ENCODE measurements at regions not wholly inside any gene's neighbourhood (a gene's known extent, or its start where the extent isn't known, plus 50 kb on each side); places are given as distances from the start of the nearest gene placed in this dataset.

DNA sequence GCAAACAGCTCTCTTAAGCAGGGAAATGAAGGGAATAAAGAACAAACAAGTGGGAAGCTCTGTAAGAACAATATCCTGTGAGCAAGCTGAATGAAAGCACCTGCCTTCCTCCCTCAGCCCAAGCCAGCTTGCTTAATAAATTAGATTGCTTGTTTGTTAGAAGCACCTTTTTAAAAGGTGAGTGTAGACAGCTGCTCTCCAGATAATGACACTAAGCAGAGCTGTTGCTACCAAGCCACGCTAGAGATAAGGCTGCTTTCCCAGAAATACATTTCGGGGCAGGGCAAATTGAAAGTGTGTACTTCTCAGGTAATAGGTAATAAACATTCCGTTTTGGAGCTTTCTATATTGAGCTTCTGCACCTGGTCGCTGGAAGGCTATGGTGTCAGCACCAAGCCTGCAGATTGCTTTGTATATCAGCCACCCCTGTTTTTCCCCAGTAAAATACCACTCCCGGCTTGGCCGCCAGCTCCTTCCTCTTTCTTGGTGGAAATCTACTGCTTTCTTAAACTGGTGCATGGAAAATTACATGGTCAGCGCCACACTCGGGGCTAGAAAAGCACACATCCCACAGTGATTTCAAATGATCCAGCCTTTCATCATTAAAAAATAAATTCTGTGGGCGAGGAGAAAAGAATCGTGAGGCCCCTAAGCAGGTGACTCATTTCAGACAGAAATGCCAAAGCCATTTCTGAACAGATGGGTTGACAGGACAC, 151.3 kb downstream of the ETS2 start:
- Histone ChIP-seq H3K36me3 (ENCODE audit: control insufficient read depth, insufficient read depth, low read length) (no peaks in the 10 kb centered on the region), H3K4me3 (ENCODE audit: low read length) (no peak overlapping the region), H3K9me3 (ENCODE audit: control insufficient read depth, low read depth, low read length) (no peaks in the 10 kb centered on the region), H3K27ac (ENCODE audit: low read length) (peak overlapping the region; percentile 89), H3K27me3 (ENCODE audit: control insufficient read depth, insufficient read depth, low read length) (no peaks in the 10 kb centered on the region), H3K4me1 (ENCODE audit: control insufficient read depth, insufficient read depth, low read length) (peaks cover 67% of the 10 kb centered on the region)
- peak; percentile 66 to 87 for DNase-seq
- WGBS (ENCODE audit: insufficient coverage, low lambda C conversion rate): no CpG with 5 or more reads among the region's 10 CpGs

DNA sequence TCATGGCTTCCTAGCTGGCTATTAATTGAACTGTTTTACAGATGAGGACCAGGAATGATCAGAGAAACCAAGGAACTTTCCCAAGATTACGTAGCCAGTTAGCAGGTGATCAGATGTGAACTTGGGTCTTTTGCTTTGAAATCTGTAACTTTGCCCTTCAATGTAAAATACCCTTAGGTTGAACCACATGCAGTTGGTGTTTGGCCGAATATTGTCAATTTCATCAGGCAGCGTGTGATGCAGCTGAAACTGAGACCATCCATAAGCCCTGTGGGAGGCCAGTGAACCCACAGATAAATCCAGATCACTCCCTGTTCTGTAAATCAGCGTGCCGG, 150.8 kb downstream of the ETS2 start:
- Histone ChIP-seq H3K4me1 (ENCODE audit: control insufficient read depth, insufficient read depth, low read length) (peaks cover 72% of the 10 kb centered on the region), H3K27me3 (ENCODE audit: control insufficient read depth, insufficient read depth, low read length) (no peaks in the 10 kb centered on the region), H3K27ac (ENCODE audit: low read length) (peak overlapping the region; percentile 89), H3K9me3 (ENCODE audit: control insufficient read depth, low read depth, low read length) (no peaks in the 10 kb centered on the region), H3K36me3 (ENCODE audit: control insufficient read depth, insufficient read depth, low read length) (no peaks in the 10 kb centered on the region), H3K4me3 (ENCODE audit: low read length) (no peak overlapping the region)
- WGBS (ENCODE audit: insufficient coverage, low lambda C conversion rate): 0% methylated on average over 1 of the region's 5 CpGs
- DNase-seq: peak; percentile 69 to 86

DNA sequence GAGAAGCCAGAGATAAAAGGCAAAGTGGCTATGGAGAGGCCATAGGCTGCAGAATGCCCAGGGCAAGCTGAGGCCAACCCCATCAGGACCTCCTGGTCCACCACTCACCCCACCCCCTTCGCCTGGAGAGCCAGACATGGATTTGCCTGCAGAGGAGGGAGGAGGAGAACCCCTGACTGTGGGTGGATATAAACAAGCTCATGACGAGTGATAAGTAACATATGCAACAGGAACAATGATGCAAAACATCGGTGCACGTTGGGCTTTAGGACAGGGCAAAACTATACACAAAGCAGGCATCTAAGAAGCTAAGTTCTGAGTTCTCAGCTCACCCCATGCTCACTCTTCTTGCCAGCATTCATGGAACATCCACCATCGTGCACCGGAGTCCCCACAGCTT, 150.3 kb downstream of the ETS2 start:
- no peaks in the 10 kb centered on the region for H3K9me3 ChIP-seq (ENCODE audit: control insufficient read depth, low read depth, low read length)
- DNase-seq: no peak
- no peaks in the 10 kb centered on the region for H3K27me3 ChIP-seq (ENCODE audit: control insufficient read depth, insufficient read depth, low read length)
- WGBS (ENCODE audit: insufficient coverage, low lambda C conversion rate): no CpG with 5 or more reads among the region's 6 CpGs
- H3K36me3 ChIP-seq (ENCODE audit: control insufficient read depth, insufficient read depth, low read length): no peaks in the 10 kb centered on the region
- H3K4me1 ChIP-seq (ENCODE audit: control insufficient read depth, insufficient read depth, low read length): peaks cover 77% of the 10 kb centered on the region
- no peak overlapping the region for H3K4me3 ChIP-seq (ENCODE audit: low read length)
- peak overlapping the region; percentile 89 for H3K27ac ChIP-seq (ENCODE audit: low read length)

DNA sequence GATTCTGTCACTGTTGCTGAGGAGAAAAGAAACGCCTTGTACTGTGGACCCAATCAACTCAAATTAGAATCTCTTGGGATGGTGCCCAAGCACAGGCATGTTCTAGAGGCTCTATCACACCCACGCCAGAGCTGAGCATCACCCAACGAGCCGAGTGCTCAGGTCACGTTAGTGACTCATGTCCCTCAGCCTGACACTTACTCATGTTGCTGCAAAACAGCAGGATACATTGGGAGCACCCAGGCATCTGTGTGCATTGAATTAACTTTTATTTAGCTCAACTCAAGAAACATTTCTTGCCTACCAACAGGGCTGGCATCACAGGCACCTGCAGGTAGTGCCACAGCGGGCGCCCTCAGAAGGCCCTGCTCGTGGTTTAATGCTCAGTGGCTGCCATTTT, 149.8 kb downstream of the ETS2 start:
- Histone ChIP-seq H3K27ac (ENCODE audit: low read length) (peak overlapping the region; percentile 89), H3K9me3 (ENCODE audit: control insufficient read depth, low read depth, low read length) (no peaks in the 10 kb centered on the region), H3K4me3 (ENCODE audit: low read length) (no peak overlapping the region), H3K36me3 (ENCODE audit: control insufficient read depth, insufficient read depth, low read length) (no peaks in the 10 kb centered on the region), H3K4me1 (ENCODE audit: control insufficient read depth, insufficient read depth, low read length) (peaks cover 78% of the 10 kb centered on the region), H3K27me3 (ENCODE audit: control insufficient read depth, insufficient read depth, low read length) (no peaks in the 10 kb centered on the region)
- peak in 1 of 2 donors; percentile 55 for DNase-seq
- WGBS (ENCODE audit: insufficient coverage, low lambda C conversion rate): no CpG with 5 or more reads among the region's 8 CpGs

DNA sequence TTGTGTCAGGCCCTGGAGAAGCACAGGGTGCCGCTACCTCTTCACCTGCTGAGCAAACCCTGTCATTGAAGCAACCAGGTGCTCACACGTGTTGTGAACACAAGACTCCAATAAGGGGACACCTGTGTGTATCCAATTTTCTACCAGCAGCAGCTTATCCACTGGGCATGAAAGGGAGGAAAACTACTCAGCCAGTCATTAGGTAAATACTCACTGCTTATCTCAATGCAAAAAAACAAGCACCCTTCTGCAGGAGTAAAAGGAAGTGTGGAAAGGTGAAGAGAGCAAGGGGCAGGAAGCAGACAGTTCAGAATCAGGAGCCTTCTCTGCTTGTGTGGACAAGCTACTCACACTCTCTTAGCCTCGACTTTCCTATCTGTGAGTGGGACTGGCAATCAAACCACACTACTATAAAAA, 148.9 kb downstream of the ETS2 start:
- WGBS (ENCODE audit: insufficient coverage, low lambda C conversion rate): no CpG with 5 or more reads among the region's 3 CpGs
- H3K36me3 ChIP-seq (ENCODE audit: control insufficient read depth, insufficient read depth, low read length): no peaks in the 10 kb centered on the region
- peaks cover 70% of the 10 kb centered on the region for H3K4me1 ChIP-seq (ENCODE audit: control insufficient read depth, insufficient read depth, low read length)
- H3K27ac ChIP-seq (ENCODE audit: low read length): peak overlapping the region; percentile 89
- DNase-seq: peak in 1 of 2 donors; percentile 66
- no peak overlapping the region for H3K4me3 ChIP-seq (ENCODE audit: low read length)
- H3K27me3 ChIP-seq (ENCODE audit: control insufficient read depth, insufficient read depth, low read length): no peaks in the 10 kb centered on the region
- H3K9me3 ChIP-seq (ENCODE audit: control insufficient read depth, low read depth, low read length): peaks cover 3% of the 10 kb centered on the region

DNA sequence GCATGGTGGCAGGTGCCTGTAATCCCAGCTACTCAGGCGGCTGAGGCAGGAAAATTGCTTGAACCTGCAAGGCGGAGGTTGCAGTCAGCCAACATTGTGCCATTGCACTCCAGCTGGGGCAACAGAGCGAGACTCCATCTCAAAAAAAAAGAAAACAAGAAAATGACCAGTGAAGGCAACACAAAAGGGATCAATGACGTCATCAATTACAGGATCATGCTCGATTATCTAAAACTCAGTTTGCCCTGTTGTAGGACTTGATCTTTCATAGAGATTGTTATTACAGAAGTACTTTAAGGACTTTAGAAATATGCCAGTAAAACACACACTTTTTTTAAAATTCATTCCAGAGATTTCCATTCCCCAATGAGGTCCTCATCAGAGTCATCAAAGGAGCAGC, 147.8 kb downstream of the ETS2 start:
- no peak overlapping the region for H3K27ac ChIP-seq (ENCODE audit: low read length)
- WGBS (ENCODE audit: insufficient coverage, low lambda C conversion rate): 100% methylated on average over 3 of the region's 5 CpGs
- DNase-seq: no peak

DNA sequence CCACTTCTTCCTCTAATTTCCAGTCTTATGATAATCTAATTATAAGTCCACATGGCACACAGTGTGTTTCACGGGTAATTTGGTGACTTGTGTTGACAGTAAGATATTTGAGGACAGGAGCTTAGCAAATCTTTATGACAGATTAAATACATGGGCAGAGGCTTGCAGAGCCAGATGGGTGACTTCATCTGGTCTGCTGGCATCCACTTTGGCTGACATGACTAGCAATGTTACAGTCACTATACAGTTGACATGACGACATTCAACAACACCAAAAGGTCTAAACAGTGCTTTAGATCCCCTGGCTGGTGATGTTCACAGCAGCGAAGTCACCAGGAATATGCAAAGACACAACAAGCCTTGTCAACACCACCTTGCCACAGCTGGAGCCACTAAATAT, 147.2 kb downstream of the ETS2 start:
- no CpG with 5 or more reads among the region's 3 CpGs for WGBS (ENCODE audit: insufficient coverage, low lambda C conversion rate)
- Histone ChIP-seq H3K4me1 (ENCODE audit: control insufficient read depth, insufficient read depth, low read length) (peaks cover 53% of the 10 kb centered on the region), H3K4me3 (ENCODE audit: low read length) (no peak overlapping the region), H3K9me3 (ENCODE audit: control insufficient read depth, low read depth, low read length) (peaks cover 6% of the 10 kb centered on the region), H3K27me3 (ENCODE audit: control insufficient read depth, insufficient read depth, low read length) (no peaks in the 10 kb centered on the region), H3K27ac (ENCODE audit: low read length) (no peak overlapping the region), H3K36me3 (ENCODE audit: control insufficient read depth, insufficient read depth, low read length) (no peaks in the 10 kb centered on the region)
- no peak for DNase-seq

More for the DNA sequence above, 147.8 kb downstream of the ETS2 start:
- H3K4me3 ChIP-seq (ENCODE audit: low read length): no peak overlapping the region
- H3K27me3 ChIP-seq (ENCODE audit: control insufficient read depth, insufficient read depth, low read length): no peaks in the 10 kb centered on the region
- peaks cover 59% of the 10 kb centered on the region for H3K4me1 ChIP-seq (ENCODE audit: control insufficient read depth, insufficient read depth, low read length)
- H3K36me3 ChIP-seq (ENCODE audit: control insufficient read depth, insufficient read depth, low read length): no peaks in the 10 kb centered on the region
- H3K9me3 ChIP-seq (ENCODE audit: control insufficient read depth, low read depth, low read length): peaks cover 6% of the 10 kb centered on the region

DNA sequence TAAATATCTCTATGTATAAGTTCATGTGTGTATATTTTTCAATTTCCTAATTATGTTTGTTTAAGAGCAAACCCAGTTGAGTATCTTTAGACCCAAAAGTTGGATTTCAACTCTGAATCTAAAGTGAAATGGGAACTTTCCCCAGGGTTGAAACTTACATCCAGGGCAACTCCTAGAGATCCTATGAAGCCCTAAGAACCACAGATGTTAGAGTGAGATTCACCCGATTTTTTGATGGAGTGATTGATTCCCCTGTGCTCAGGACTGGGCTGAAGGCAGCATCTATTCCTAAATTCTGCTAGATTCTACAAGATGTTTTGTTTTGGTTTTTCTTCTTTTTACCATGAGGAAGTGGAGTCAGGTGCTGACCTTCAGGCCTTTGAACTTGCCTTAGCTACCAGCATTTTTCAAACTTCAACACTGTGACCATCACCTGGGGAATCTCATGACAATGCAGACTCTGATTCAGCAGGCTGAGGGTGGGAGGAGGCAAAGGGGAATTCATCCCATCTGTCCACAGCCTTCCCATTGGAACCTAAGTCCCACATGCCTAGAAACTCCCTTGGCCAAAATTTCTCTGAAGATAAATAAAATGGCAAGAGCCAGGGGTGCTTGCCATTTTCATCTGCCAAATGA, 145.5 kb downstream of the ETS2 start:
- Histone ChIP-seq H3K27ac (ENCODE audit: low read length) (peak overlapping the region; percentile 81), H3K36me3 (ENCODE audit: control insufficient read depth, insufficient read depth, low read length) (no peaks in the 10 kb centered on the region), H3K9me3 (ENCODE audit: control insufficient read depth, low read depth, low read length) (peaks cover 6% of the 10 kb centered on the region), H3K27me3 (ENCODE audit: control insufficient read depth, insufficient read depth, low read length) (no peaks in the 10 kb centered on the region), H3K4me1 (ENCODE audit: control insufficient read depth, insufficient read depth, low read length) (peaks cover 36% of the 10 kb centered on the region), H3K4me3 (ENCODE audit: low read length) (no peak overlapping the region)
- DNase-seq: peak; percentile 73 to 88
- WGBS (ENCODE audit: insufficient coverage, low lambda C conversion rate): 33% methylated on average over 1 of the region's 1 CpG

DNA sequence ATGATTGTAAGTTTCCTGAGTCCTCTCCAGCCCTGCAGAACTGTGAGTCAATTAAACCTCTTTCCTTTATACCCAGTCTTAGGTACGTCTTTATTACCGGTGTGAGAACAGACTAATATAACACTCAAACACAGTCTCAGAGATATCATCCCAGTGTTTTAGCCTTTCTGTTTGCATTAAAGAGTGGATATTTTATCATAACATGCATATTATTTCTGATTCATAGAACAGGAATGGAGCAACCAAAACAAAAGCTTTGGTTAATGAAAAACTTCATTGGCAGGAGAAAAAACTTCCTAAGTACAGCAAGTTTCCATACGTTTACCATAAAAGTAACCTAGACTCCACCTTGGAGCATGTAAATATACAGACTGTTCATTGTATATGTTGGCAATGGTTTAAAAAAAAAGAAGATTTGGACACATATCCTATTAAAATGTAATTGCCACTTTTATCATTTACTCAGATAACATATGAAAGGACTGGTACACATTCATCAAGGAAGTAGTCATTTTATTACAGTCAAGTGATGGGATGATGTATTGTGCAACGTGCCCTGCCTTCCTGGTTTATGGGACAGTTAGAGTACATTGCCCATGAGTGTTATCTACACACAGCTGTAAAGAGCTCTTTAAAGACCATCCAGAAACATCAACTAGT, 144.8 kb downstream of the ETS2 start:
- H3K27ac ChIP-seq (ENCODE audit: low read length): peak overlapping the region; percentile 81
- peaks cover 30% of the 10 kb centered on the region for H3K4me1 ChIP-seq (ENCODE audit: control insufficient read depth, insufficient read depth, low read length)
- H3K27me3 ChIP-seq (ENCODE audit: control insufficient read depth, insufficient read depth, low read length): no peaks in the 10 kb centered on the region
- no CpG with 5 or more reads among the region's 4 CpGs for WGBS (ENCODE audit: insufficient coverage, low lambda C conversion rate)
- DNase-seq: peak; percentile 92 to 98
- H3K9me3 ChIP-seq (ENCODE audit: control insufficient read depth, low read depth, low read length): peaks cover 8% of the 10 kb centered on the region
- no peak overlapping the region for H3K4me3 ChIP-seq (ENCODE audit: low read length)
- H3K36me3 ChIP-seq (ENCODE audit: control insufficient read depth, insufficient read depth, low read length): no peaks in the 10 kb centered on the region

DNA sequence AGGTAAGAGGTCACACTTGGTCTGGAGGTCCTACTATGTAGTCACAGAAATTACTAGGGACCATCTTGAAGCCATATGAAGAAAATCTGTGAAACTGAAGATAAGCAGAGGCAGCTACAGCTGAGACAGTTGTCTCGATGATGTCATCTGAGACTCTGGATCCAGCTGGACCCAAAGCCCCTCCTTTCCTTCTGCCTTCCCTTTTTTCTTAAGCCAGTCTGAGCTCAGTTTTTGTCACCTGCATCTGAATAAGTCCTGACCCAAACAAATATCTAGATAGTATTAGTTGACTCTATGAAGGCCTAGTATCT, 143.3 kb downstream of the ETS2 start:
- Histone ChIP-seq H3K4me1 (ENCODE audit: control insufficient read depth, insufficient read depth, low read length) (peaks cover 19% of the 10 kb centered on the region), H3K9me3 (ENCODE audit: control insufficient read depth, low read depth, low read length) (peaks cover 8% of the 10 kb centered on the region), H3K36me3 (ENCODE audit: control insufficient read depth, insufficient read depth, low read length) (no peaks in the 10 kb centered on the region), H3K4me3 (ENCODE audit: low read length) (no peak overlapping the region), H3K27ac (ENCODE audit: low read length) (no peak overlapping the region), H3K27me3 (ENCODE audit: control insufficient read depth, insufficient read depth, low read length) (no peaks in the 10 kb centered on the region)
- no peak for DNase-seq
- no CpG with 5 or more reads among the region's 1 CpG for WGBS (ENCODE audit: insufficient coverage, low lambda C conversion rate)

Data from large intestine (tissue), 3 donors.